GM23338 (cell line): ENCODE measurements at regions not wholly inside any gene's neighbourhood (a gene's known extent, or its start where the extent isn't known, plus 50 kb on each side); places are given as distances from the start of the nearest gene placed in this dataset.

Source experiments
- ATAC-seq: fragments of 200-7000 bp; cut with Tn5 transposase; 3 replicates; pipeline ENCODE4 v1.9.1; 2020
- DNase-seq: peaks from one replicate; pipeline ENCODE4 v3.0.0-alpha.2; 2015; ENCODE audit warnings: low spot score
- H2AFZ ChIP-seq: fragments of 200-600 bp; sonication (generic); 2 replicates; pipeline ENCODE4 v1.8.0; 2016; ENCODE audit warnings: antibody characterized with exemption, mild to moderate bottlenecking, moderate library complexity
- H3F3A ChIP-seq: fragments of 200-600 bp; sonication (generic); replicated peaks from 2 replicates; pipeline ENCODE4 v1.8.0; 2017; ENCODE audit warnings: antibody characterized with exemption, mixed run types, low read depth
- H3K27ac ChIP-seq: fragments of 200-600 bp; sonication (generic); 2 replicates; pipeline ENCODE4 v1.6.1; 2016; ENCODE audit warnings: low read depth
- H3K27me3 ChIP-seq: fragments of 200-600 bp; sonication (generic); 2 replicates; pipeline ENCODE4 v1.8.0; 2016; ENCODE audit warnings: mild to moderate bottlenecking, mixed run types, moderate library complexity; ENCODE audit not compliant: insufficient read depth
- H3K36me3 ChIP-seq: fragments of 200-600 bp; sonication (generic); 2 replicates; pipeline ENCODE4 v1.8.0; 2016; ENCODE audit warnings: mild to moderate bottlenecking; ENCODE audit not compliant: insufficient read depth
- H3K4me1 ChIP-seq: fragments of 200-600 bp; sonication (generic); 2 replicates; pipeline ENCODE4 v1.8.0; 2016; ENCODE audit warnings: mild to moderate bottlenecking, moderate library complexity; ENCODE audit not compliant: insufficient read depth
- H3K4me2 ChIP-seq: fragments of 200-600 bp; sonication (generic); 2 replicates; pipeline ENCODE4 v1.7.1; 2017; ENCODE audit warnings: mixed run types
- H3K4me3 ChIP-seq: fragments of 200-600 bp; sonication (generic); 2 replicates; pipeline ENCODE4 v1.6.1; 2016; ENCODE audit warnings: mixed run types
- H3K79me2 ChIP-seq: fragments of 200-600 bp; sonication (generic); replicated peaks from 2 replicates; pipeline ENCODE4 v1.8.0; 2017; ENCODE audit warnings: mild to moderate bottlenecking; ENCODE audit not compliant: insufficient read depth
- H3K9me2 ChIP-seq: fragments of 200-600 bp; sonication (generic); 2 replicates; pipeline ENCODE4 v1.8.0; 2017; ENCODE audit not compliant: insufficient read depth
- H4K20me1 ChIP-seq: fragments of 200-600 bp; sonication (generic); replicated peaks from 2 replicates; pipeline ENCODE4 v1.8.0; 2017; ENCODE audit warnings: mild to moderate bottlenecking; ENCODE audit not compliant: insufficient read depth
- H3K27ac Mint-ChIP-seq: 2 replicates; pipeline ENCODE4 v1.8.0; 2020; ENCODE audit warnings: inconsistent platforms, mild to moderate bottlenecking, moderate library complexity, mixed read lengths
- H3K27me3 Mint-ChIP-seq: 3 replicates; pipeline ENCODE4 v1.8.0; 2022; ENCODE audit warnings: low read depth, mild to moderate bottlenecking, moderate library complexity, mixed read lengths, inconsistent platforms; ENCODE audit not compliant: insufficient read depth, poor library complexity
- H3K36me3 Mint-ChIP-seq: 3 replicates; pipeline ENCODE4 v1.8.0; 2021; ENCODE audit warnings: low read depth, mild to moderate bottlenecking, inconsistent platforms, moderate library complexity, mixed read lengths
- H3K4me1 Mint-ChIP-seq: 3 replicates; pipeline ENCODE4 v1.8.0; 2020; ENCODE audit warnings: mild to moderate bottlenecking, inconsistent platforms, mixed read lengths
- H3K4me3 Mint-ChIP-seq: 3 replicates; pipeline ENCODE4 v1.8.0; 2021; ENCODE audit warnings: moderate library complexity, mild to moderate bottlenecking, inconsistent platforms, mixed read lengths
- H3K9me3 Mint-ChIP-seq: 3 replicates; pipeline ENCODE4 v1.8.0; 2020; ENCODE audit warnings: moderate library complexity, mild to moderate bottlenecking, inconsistent platforms, mixed read lengths
- CREB1 ChIP-seq: fragments of 250-450 bp; sonication (Bioruptor Pico); IDR thresholded peaks from 2 replicates; pipeline ENCODE4 v1.5.0; 2020; ENCODE audit warnings: low read depth, mild to moderate bottlenecking, moderate library complexity
- NANOG ChIP-seq: IDR thresholded peaks from 2 replicates; pipeline ENCODE4 v1.6.1; 2016; ENCODE audit warnings: antibody characterized with exemption, borderline replicate concordance
- POLR2AphosphoS5 ChIP-seq: IDR thresholded peaks from 2 replicates; pipeline ENCODE4 v1.6.1; 2016; ENCODE audit warnings: antibody characterized with exemption, low read depth
- TF ChIP-seq, protein P1 (sequence below), 2 experiments: fragments of 200-600 bp in 1 of 2; sonication (generic) in 1 of 2; conservative IDR thresholded peaks; 2 replicates each; pipeline versions ENCODE4 v1.5.1 to v1.6.1; 2016 to 2017; ENCODE audit warnings: antibody characterized with exemption in 2 of 2, low read depth in 2 of 2, mild to moderate bottlenecking in 2 of 2, moderate library complexity in 1 of 2
- TF ChIP-seq, protein P2 (sequence below): IDR thresholded peaks from one replicate; pipeline ENCODE4 v1.6.1; 2018; ENCODE audit warnings: antibody characterized with exemption; ENCODE audit not compliant: unreplicated experiment
- TF ChIP-seq, protein P3 (sequence below): IDR thresholded peaks from 2 replicates; pipeline ENCODE4 v1.6.1; 2016; ENCODE audit warnings: antibody characterized with exemption

GRCh38 chr1:221192055-221192454 lies 312.8 kb downstream of the HLX start:
- H3K27ac Mint-ChIP-seq: no peak overlapping the region
- no peaks in the 10 kb centered on the region for H3K36me3 ChIP-seq
- TF ChIP-seq, protein P1, sequence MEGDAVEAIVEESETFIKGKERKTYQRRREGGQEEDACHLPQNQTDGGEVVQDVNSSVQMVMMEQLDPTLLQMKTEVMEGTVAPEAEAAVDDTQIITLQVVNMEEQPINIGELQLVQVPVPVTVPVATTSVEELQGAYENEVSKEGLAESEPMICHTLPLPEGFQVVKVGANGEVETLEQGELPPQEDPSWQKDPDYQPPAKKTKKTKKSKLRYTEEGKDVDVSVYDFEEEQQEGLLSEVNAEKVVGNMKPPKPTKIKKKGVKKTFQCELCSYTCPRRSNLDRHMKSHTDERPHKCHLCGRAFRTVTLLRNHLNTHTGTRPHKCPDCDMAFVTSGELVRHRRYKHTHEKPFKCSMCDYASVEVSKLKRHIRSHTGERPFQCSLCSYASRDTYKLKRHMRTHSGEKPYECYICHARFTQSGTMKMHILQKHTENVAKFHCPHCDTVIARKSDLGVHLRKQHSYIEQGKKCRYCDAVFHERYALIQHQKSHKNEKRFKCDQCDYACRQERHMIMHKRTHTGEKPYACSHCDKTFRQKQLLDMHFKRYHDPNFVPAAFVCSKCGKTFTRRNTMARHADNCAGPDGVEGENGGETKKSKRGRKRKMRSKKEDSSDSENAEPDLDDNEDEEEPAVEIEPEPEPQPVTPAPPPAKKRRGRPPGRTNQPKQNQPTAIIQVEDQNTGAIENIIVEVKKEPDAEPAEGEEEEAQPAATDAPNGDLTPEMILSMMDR (conservative IDR thresholded peaks at IDR 0.05; ENCODE audit: low read depth in 2 of 2): 0 out of 4 replicates have a peak, but pooled peaks of 1 of the 2 experiments have one; percentile 3
- TF ChIP-seq, protein P2, sequence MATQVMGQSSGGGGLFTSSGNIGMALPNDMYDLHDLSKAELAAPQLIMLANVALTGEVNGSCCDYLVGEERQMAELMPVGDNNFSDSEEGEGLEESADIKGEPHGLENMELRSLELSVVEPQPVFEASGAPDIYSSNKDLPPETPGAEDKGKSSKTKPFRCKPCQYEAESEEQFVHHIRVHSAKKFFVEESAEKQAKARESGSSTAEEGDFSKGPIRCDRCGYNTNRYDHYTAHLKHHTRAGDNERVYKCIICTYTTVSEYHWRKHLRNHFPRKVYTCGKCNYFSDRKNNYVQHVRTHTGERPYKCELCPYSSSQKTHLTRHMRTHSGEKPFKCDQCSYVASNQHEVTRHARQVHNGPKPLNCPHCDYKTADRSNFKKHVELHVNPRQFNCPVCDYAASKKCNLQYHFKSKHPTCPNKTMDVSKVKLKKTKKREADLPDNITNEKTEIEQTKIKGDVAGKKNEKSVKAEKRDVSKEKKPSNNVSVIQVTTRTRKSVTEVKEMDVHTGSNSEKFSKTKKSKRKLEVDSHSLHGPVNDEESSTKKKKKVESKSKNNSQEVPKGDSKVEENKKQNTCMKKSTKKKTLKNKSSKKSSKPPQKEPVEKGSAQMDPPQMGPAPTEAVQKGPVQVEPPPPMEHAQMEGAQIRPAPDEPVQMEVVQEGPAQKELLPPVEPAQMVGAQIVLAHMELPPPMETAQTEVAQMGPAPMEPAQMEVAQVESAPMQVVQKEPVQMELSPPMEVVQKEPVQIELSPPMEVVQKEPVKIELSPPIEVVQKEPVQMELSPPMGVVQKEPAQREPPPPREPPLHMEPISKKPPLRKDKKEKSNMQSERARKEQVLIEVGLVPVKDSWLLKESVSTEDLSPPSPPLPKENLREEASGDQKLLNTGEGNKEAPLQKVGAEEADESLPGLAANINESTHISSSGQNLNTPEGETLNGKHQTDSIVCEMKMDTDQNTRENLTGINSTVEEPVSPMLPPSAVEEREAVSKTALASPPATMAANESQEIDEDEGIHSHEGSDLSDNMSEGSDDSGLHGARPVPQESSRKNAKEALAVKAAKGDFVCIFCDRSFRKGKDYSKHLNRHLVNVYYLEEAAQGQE: no peak
- no peak overlapping the region for H3K4me3 ChIP-seq
- no peak overlapping the region for H2AFZ ChIP-seq
- H3K27ac ChIP-seq: no peak overlapping the region
- H3F3A ChIP-seq: no peaks in the 10 kb centered on the region
- no peaks in the 10 kb centered on the region for H3K27me3 ChIP-seq
- no peaks in the 10 kb centered on the region for H4K20me1 ChIP-seq
- H3K4me2 ChIP-seq: no peak overlapping the region
- DNase-seq (no peak), ATAC-seq (no peak)
- peaks cover 10% of the 10 kb centered on the region; the same call in 1 of the 2 replicates for H3K9me2 ChIP-seq
- H3K79me2 ChIP-seq: no peaks in the 10 kb centered on the region
- no peaks in the 10 kb centered on the region for H3K4me1 ChIP-seq
- no peak overlapping the region for H3K4me3 Mint-ChIP-seq
- peaks cover 2% of the 10 kb centered on the region for H3K27me3 Mint-ChIP-seq
- H3K4me1 Mint-ChIP-seq: no peaks in the 10 kb centered on the region
- H3K36me3 Mint-ChIP-seq: peaks cover 4% of the 10 kb centered on the region; the same call in 1 of the 3 replicates
- H3K9me3 Mint-ChIP-seq: peaks cover 5% of the 10 kb centered on the region; the same call in 2 of the 3 replicates

DNA sequence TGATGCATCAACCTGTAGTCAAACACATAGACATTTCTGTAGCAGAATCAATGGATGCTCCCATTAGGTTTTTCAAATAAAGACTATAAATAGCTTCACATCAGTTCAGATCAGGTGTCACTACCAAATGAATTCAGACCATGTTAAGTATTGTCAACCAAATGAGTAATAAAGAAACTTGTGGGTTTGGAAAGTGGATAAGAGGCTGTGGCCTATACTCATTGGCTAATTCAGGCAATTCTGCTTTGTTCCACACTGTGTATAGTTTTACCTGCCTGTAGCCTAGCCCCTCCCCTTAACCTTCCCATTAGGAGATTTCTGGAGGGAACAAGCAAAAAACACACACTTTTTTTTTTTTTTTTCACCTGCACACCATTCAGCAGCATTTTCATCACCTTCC lies 321.2 kb downstream of the HLX start:
- Mint-ChIP-seq H3K36me3 (peaks cover 4% of the 10 kb centered on the region; the same call in 1 of the 3 replicates), H3K27ac (no peak overlapping the region), H3K4me3 (no peak overlapping the region), H3K4me1 (no peaks in the 10 kb centered on the region), H3K27me3 (peaks cover 4% of the 10 kb centered on the region), H3K9me3 (peaks cover 11% of the 10 kb centered on the region; the same call in 2 of the 3 replicates)
- Histone ChIP-seq H3K9me2 (peaks cover 3% of the 10 kb centered on the region; the same call in 1 of the 2 replicates), H3K36me3 (no peaks in the 10 kb centered on the region), H3K27me3 (no peaks in the 10 kb centered on the region), H2AFZ (no peak overlapping the region), H3K4me1 (no peaks in the 10 kb centered on the region), H3K4me2 (no peak overlapping the region), H3K79me2 (no peaks in the 10 kb centered on the region), H4K20me1 (no peaks in the 10 kb centered on the region), H3F3A (no peaks in the 10 kb centered on the region), H3K4me3 (no peak overlapping the region), H3K27ac (no peak overlapping the region)
- TF ChIP-seq, protein P3, sequence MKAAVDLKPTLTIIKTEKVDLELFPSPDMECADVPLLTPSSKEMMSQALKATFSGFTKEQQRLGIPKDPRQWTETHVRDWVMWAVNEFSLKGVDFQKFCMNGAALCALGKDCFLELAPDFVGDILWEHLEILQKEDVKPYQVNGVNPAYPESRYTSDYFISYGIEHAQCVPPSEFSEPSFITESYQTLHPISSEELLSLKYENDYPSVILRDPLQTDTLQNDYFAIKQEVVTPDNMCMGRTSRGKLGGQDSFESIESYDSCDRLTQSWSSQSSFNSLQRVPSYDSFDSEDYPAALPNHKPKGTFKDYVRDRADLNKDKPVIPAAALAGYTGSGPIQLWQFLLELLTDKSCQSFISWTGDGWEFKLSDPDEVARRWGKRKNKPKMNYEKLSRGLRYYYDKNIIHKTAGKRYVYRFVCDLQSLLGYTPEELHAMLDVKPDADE: no peak
- TF ChIP-seq CREB1 (CRISPR knock-in tag) (no peak), POLR2AphosphoS5 (no peak), NANOG (no peak)
- ATAC-seq: no peak
- DNase-seq: no peak
